ENCODE measurements at regions not wholly inside any gene's neighbourhood (a gene's known extent, or its start where the extent isn't known, plus 50 kb on each side); places are given as distances from the start of the nearest gene placed in this dataset.

DNA sequence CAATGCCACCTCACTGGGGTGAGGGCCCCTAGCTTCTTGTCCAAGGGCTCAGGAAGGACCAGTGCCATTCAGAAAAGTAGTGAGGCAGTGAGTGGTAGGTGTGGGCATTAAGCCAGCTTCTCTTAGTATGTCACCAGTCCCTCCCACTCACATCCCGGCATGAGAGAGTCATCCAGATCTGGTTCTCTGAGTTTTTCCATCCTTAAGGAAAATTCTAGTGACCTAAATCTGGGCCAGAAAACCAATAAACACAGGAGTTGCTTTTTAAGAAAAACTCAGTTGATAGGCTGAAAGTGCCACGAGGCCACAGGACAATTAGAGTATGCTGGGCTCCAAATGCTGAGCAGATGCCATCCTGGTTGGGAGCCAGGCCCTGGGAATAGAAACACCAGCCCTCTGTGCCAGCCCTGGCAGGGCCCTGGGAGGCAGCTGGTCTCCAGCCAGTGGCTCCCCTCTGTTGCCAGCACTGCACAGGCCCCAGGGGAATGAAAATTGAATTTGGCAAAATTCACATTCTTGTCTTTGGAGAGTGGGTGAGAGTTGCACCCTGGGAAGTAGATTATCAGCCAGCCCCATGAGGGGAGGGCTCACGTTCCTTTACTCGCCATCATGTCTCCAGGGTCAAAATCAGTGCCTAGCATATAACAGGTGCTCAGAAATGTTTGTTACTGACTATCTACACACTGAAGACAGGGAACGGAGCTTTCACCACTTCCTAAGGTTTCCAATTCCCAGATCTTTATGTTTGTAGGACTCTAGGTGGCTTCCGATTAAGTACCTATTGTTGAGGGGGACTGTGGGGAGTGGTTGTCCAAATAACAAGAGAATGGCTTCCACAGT is 52.8 kb downstream of the FAM43A start:
- Histone ChIP-seq H3K9me3 (ENCODE audit: control insufficient read depth, low read length) (peaks cover 19% of the 10 kb centered on the region), H3K9ac (ENCODE audit: low read length) (no peak overlapping the region), H3K27me3 (replicated peaks; ENCODE audit: control insufficient read depth, insufficient read depth, low read length) (peaks cover 20% of the 10 kb centered on the region), H3K4me3 (ENCODE audit: low read length) (no peak overlapping the region), H3K4me1 (ENCODE audit: control insufficient read depth, insufficient read depth, low read length) (peaks cover 8% of the 10 kb centered on the region), H3K36me3 (ENCODE audit: control insufficient read depth, insufficient read depth, low read length, severe bottlenecking) (no peaks in the 10 kb centered on the region)
- peak; percentile 56 for DNase-seq (ENCODE audit: low read depth)

DNA sequence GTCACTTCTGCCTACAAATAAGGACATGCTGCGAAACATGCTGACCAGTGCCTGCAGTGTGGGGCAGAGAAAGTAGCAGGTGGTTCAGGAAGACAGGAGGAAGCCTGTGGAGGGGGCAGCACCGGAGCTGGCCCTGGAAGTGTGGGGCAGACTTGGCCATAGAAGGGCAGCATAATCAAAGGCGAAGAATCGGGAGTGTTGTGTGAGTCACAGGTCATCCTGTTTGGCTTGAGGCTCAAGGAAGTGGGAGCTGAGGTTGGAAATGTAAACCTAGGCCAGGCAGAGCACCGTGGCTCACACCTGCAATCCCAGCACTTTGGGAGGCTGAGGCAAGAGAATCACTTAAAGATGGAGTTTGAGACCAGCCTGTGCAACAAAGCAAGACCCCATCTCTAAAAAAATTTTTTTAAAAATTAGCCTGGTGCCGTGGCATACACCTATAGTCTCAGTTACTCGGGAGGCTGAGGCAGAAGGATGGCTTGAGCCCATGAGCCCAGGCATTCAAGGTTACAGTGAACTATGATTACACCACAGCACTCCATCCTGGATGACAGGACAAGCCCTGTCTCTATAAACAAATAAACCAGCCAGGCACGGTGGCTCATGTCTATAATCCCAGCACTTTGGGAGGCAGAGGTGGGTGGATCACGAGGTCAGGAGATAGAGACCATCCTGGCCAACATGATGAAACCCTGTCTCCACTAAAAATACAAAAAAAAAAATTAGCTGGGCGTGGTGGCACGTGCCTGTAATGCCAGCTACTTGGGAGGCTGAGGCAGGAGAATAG is 54.0 kb downstream of the FAM43A start:
- Histone ChIP-seq H3K9me3 (ENCODE audit: control insufficient read depth, low read length) (peaks cover 14% of the 10 kb centered on the region), H3K36me3 (ENCODE audit: control insufficient read depth, insufficient read depth, low read length, severe bottlenecking) (no peaks in the 10 kb centered on the region), H3K4me1 (ENCODE audit: control insufficient read depth, insufficient read depth, low read length) (peaks cover 8% of the 10 kb centered on the region), H3K4me3 (ENCODE audit: low read length) (no peak overlapping the region), H3K27me3 (replicated peaks; ENCODE audit: control insufficient read depth, insufficient read depth, low read length) (peaks cover 27% of the 10 kb centered on the region), H3K9ac (ENCODE audit: low read length) (no peak overlapping the region)
- DNase-seq (ENCODE audit: low read depth): no peak

DNA sequence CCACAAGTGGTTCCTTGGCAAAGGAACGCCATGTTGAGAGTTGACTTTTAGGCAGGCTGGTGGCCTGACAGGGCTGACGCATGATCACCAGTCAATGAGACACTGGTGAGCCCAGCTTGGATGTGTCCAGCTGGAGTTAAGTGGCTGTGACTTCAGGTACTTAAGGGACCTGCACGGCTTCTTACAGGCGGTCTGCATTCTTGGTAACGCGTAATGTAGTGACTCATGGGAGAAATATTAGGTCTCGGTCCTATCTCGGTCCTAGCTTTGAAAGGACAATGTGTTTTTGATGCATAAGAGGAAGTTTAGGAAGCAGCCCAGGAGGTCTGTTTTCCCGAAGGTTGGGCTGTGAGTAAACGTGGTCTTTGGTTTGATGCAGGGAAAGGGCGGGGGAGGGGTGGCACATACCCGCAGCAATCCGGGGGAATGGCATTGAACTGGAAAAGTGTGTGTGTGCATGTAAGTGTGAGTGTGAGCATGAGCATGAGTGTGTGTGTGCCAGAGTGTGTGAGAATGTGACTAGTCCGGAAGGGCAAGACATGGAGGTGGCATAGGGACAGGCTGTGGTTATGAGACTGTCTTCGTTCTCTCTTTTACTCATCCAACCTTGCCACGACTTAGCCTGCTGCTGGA is 55.3 kb downstream of the FAM43A start:
- no peaks in the 10 kb centered on the region for H3K36me3 ChIP-seq (ENCODE audit: control insufficient read depth, insufficient read depth, low read length, severe bottlenecking)
- H3K4me3 ChIP-seq (ENCODE audit: low read length): no peak overlapping the region
- no peak for DNase-seq (ENCODE audit: low read depth)
- no peak overlapping the region for H3K9ac ChIP-seq (ENCODE audit: low read length)
- H3K9me3 ChIP-seq (ENCODE audit: control insufficient read depth, low read length): peaks cover under 1% of the 10 kb centered on the region
- peaks cover 35% of the 10 kb centered on the region for H3K27me3 ChIP-seq (replicated peaks; ENCODE audit: control insufficient read depth, insufficient read depth, low read length)
- peaks cover 8% of the 10 kb centered on the region for H3K4me1 ChIP-seq (ENCODE audit: control insufficient read depth, insufficient read depth, low read length)

- Histone ChIP-seq H3K9ac (ENCODE audit: low read length) (no peak overlapping the region), H3K36me3 (ENCODE audit: control insufficient read depth, insufficient read depth, low read length, severe bottlenecking) (no peaks in the 10 kb centered on the region), H3K9me3 (ENCODE audit: control insufficient read depth, low read length) (no peaks in the 10 kb centered on the region), H3K4me1 (ENCODE audit: control insufficient read depth, insufficient read depth, low read length) (peaks cover 8% of the 10 kb centered on the region), H3K4me3 (ENCODE audit: low read length) (no peak overlapping the region), H3K27me3 (replicated peaks; ENCODE audit: control insufficient read depth, insufficient read depth, low read length) (peaks cover 37% of the 10 kb centered on the region)
- DNase-seq (ENCODE audit: low read depth): no peak
Observed at GRCh38 chr3:194741916-194742315, 56.2 kb downstream of the FAM43A start.

- no peaks in the 10 kb centered on the region for H3K4me1 ChIP-seq (ENCODE audit: control insufficient read depth, insufficient read depth, low read length)
- H3K9me3 ChIP-seq (ENCODE audit: control insufficient read depth, low read length): no peaks in the 10 kb centered on the region
- DNase-seq (ENCODE audit: low read depth): no peak
- no peak overlapping the region for H3K4me3 ChIP-seq (ENCODE audit: low read length)
- no peak overlapping the region for H3K9ac ChIP-seq (ENCODE audit: low read length)
- H3K27me3 ChIP-seq (replicated peaks; ENCODE audit: control insufficient read depth, insufficient read depth, low read length): peaks cover 41% of the 10 kb centered on the region
- no peaks in the 10 kb centered on the region for H3K36me3 ChIP-seq (ENCODE audit: control insufficient read depth, insufficient read depth, low read length, severe bottlenecking)
Observed at GRCh38 chr3:194744826-194745225, 59.1 kb downstream of the FAM43A start.

- H3K4me1 ChIP-seq (ENCODE audit: control insufficient read depth, insufficient read depth, low read length): no peaks in the 10 kb centered on the region
- no peaks in the 10 kb centered on the region for H3K9me3 ChIP-seq (ENCODE audit: control insufficient read depth, low read length)
- peaks cover 49% of the 10 kb centered on the region for H3K27me3 ChIP-seq (replicated peaks; ENCODE audit: control insufficient read depth, insufficient read depth, low read length)
- no peaks in the 10 kb centered on the region for H3K36me3 ChIP-seq (ENCODE audit: control insufficient read depth, insufficient read depth, low read length, severe bottlenecking)
- H3K9ac ChIP-seq (ENCODE audit: low read length): no peak overlapping the region
- no peak overlapping the region for H3K4me3 ChIP-seq (ENCODE audit: low read length)
- DNase-seq (ENCODE audit: low read depth): no peak
Observed at GRCh38 chr3:194745422-194746184, 59.9 kb downstream of the FAM43A start.

DNA sequence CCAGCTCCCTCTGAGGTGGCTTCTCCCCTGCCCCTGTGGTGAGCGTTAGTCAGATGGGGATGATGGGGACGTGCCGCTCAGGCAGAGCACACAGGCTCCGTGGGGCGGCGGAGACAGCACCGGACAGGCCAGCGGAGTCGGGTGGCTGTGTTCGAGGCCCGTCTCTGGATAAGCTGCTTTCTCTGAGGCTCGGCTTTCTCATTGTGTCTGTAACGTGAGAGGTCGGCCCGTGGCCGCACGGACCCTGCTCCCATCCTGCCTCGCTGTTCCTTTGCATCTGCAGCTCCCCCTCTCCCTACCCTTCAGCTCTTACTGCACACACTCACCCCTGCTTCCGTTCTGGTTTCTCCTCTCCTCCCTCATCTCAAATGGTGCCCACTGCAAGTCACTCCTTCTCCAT is 62.5 kb downstream of the FAM43A start:
- H3K36me3 ChIP-seq (ENCODE audit: control insufficient read depth, insufficient read depth, low read length, severe bottlenecking): no peaks in the 10 kb centered on the region
- H3K4me1 ChIP-seq (ENCODE audit: control insufficient read depth, insufficient read depth, low read length): no peaks in the 10 kb centered on the region
- peaks cover 49% of the 10 kb centered on the region for H3K27me3 ChIP-seq (replicated peaks; ENCODE audit: control insufficient read depth, insufficient read depth, low read length)
- no peak overlapping the region for H3K9ac ChIP-seq (ENCODE audit: low read length)
- no peaks in the 10 kb centered on the region for H3K9me3 ChIP-seq (ENCODE audit: control insufficient read depth, low read length)
- no peak overlapping the region for H3K4me3 ChIP-seq (ENCODE audit: low read length)
- no peak for DNase-seq (ENCODE audit: low read depth)

DNA sequence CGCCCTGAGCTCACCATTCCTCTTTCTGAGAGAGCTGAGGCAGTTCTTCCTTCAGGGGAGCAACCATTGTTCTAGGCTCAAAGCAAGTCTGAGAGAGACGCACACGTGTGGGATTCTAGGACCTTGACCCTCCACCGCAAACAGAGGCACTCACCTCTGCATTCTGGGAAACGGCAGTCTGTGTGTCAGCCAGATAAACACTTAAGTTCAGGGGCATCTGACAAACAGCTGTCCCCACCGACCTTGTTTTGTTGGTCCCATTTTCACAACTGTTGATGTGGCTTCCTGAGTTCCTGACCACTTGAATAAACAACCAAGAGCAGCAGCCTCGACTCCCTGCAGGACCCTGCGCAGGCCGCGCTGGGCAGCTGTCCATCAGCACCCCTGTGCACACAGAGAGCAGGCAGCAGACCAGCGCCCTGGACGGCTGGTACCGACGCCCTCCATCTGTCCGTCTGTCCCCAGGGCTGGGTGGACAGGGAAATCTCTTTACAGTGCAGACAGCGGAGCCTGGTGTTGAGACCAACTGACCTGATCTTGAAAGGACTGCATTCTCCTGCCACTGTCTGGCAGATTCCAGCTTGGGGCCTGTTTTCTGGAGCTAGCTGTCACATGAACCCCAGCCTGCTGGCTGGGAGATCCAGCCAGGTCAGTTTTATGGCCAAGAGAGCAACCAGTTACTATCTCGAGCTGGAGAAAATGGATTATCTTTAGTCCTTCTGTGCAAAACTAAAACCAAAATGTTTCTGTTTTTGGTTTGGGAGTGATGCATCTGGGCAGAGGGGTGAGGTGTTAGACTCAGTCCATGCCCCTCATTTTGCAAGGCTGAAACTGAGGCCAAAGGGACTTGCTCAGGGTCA is 64.2 kb downstream of the FAM43A start:
- Histone ChIP-seq H3K36me3 (ENCODE audit: control insufficient read depth, insufficient read depth, low read length, severe bottlenecking) (no peaks in the 10 kb centered on the region), H3K4me3 (ENCODE audit: low read length) (no peak overlapping the region), H3K27me3 (replicated peaks; ENCODE audit: control insufficient read depth, insufficient read depth, low read length) (peaks cover 51% of the 10 kb centered on the region), H3K9me3 (ENCODE audit: control insufficient read depth, low read length) (no peaks in the 10 kb centered on the region), H3K9ac (ENCODE audit: low read length) (no peak overlapping the region), H3K4me1 (ENCODE audit: control insufficient read depth, insufficient read depth, low read length) (no peaks in the 10 kb centered on the region)
- DNase-seq (ENCODE audit: low read depth): no peak

- no peak overlapping the region for H3K9ac ChIP-seq (ENCODE audit: low read length)
- no peaks in the 10 kb centered on the region for H3K4me1 ChIP-seq (ENCODE audit: control insufficient read depth, insufficient read depth, low read length)
- H3K9me3 ChIP-seq (ENCODE audit: control insufficient read depth, low read length): no peaks in the 10 kb centered on the region
- H3K4me3 ChIP-seq (ENCODE audit: low read length): no peak overlapping the region
- peaks cover 45% of the 10 kb centered on the region for H3K27me3 ChIP-seq (replicated peaks; ENCODE audit: control insufficient read depth, insufficient read depth, low read length)
- no peaks in the 10 kb centered on the region for H3K36me3 ChIP-seq (ENCODE audit: control insufficient read depth, insufficient read depth, low read length, severe bottlenecking)
- no peak for DNase-seq (ENCODE audit: low read depth)
Observed at GRCh38 chr3:194750491-194750828, 64.8 kb downstream of the FAM43A start.

GRCh38 chr3:194755671-194756459 is 70.2 kb downstream of the FAM43A start:
- no peak for DNase-seq (ENCODE audit: low read depth)
- no peaks in the 10 kb centered on the region for H3K36me3 ChIP-seq (ENCODE audit: control insufficient read depth, insufficient read depth, low read length, severe bottlenecking)
- H3K27me3 ChIP-seq (replicated peaks; ENCODE audit: control insufficient read depth, insufficient read depth, low read length): peaks cover 33% of the 10 kb centered on the region
- no peak overlapping the region for H3K9ac ChIP-seq (ENCODE audit: low read length)
- H3K9me3 ChIP-seq (ENCODE audit: control insufficient read depth, low read length): no peaks in the 10 kb centered on the region
- no peak overlapping the region for H3K4me3 ChIP-seq (ENCODE audit: low read length)
- peaks cover 15% of the 10 kb centered on the region for H3K4me1 ChIP-seq (ENCODE audit: control insufficient read depth, insufficient read depth, low read length)

Data from adipocyte (in vitro differentiated cells).